ENCODE measurements at regions not wholly inside any gene's neighbourhood (a gene's known extent, or its start where the extent isn't known, plus 50 kb on each side); places are given as distances from the start of the nearest gene placed in this dataset.

DNA sequence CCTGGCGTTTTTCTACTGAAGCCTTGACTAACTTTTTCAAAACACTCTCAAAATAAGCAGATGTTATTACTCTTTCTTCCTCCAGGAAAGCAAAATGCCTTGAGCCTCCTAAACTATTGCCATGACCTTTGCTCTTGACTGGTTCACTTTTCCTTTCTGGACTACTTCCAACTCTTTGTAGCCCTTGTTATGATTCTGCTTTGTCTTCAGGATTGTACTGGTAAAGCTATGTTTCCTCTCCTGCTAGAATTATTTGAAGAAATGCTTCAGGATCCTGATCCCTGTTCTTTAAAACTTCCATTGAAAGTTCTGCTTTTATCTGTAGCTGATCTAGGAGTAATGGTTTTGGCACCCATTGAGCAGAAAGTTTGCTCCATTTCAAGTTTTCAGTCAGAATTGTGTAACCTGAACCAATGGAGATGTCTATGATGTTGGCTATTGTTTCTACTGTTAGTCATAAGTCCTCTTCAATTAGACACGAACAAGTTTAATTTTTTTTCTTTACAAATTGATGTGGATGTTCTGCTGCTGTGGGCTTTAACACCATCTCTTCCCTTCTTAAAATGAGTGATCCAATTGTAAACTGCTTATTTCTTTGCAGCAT lies 1356.4 kb downstream of the EFNA5 start (continued):
- no peak for TF ChIP-seq USF2 (IDR thresholded peaks at IDR 0.05; ENCODE audit: borderline replicate concordance, low read depth, low read length)
- no peak for TF ChIP-seq TAF1 (IDR thresholded peaks at IDR 0.05; ENCODE audit: borderline replicate concordance, low read depth, low read length)
- TF ChIP-seq EZH2phosphoT487 (IDR thresholded peaks at IDR 0.05; ENCODE audit: borderline replicate concordance, low read depth), result no peak
- TF ChIP-seq POLR2AphosphoS5 (IDR thresholded peaks at IDR 0.05; ENCODE audit: low read depth, low read length), result no peak
- TF ChIP-seq PBX3 (IDR thresholded peaks at IDR 0.05), result peak; percentile 60
- TF ChIP-seq NRF1 (IDR thresholded peaks at IDR 0.05; ENCODE audit: low read depth, low read length), result no peak
- TF ChIP-seq SMC3 (IDR thresholded peaks at IDR 0.05; ENCODE audit: low read depth, low read length), result no peak

DNA sequence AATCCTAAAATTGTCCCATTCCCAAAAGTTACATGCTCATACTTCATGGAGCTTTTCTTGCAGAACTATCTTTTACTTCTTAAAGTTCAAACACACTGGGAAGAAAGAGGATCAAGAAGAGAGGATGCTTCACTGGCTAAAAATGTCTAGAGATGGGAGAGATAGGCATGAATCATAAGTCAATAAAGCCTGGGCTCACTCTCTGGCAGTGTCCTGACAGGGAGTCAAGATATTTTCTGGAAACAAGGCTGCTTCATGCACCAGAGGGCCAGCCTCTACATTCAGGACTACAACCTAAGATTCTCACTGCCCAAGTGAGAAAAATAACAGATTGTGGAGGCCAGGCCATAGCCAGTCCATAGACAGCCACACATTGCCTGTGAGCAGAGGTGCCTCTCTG lies 1358.4 kb downstream of the EFNA5 start:
- H2AFZ ChIP-seq (ENCODE audit: low read depth), result peak overlapping the region; percentile 32; the same call in 1 of the 2 replicates
- H3K36me3 ChIP-seq (replicated peaks in 1 of 2; ENCODE audit: control insufficient read depth in 1 of 2, insufficient read depth in 2 of 2, low read length in 1 of 2), result no peaks in the 10 kb centered on the region
- peak overlapping the region in 1 of 2 experiments; percentile 88; a peak in 3 of 4 replicates for H3K27ac ChIP-seq (ENCODE audit: low read depth in 2 of 2, low read length in 1 of 2)
- H3K4me1 ChIP-seq (ENCODE audit: control insufficient read depth in 1 of 2, insufficient read depth in 2 of 2, low read depth in 1 of 2, low read length in 1 of 2), result peaks cover 0 to 4% of the 10 kb centered on the region in 2 experiments
- POLR2A ChIA-PET, result no interaction called here
- no peaks in the 10 kb centered on the region for H3K79me2 ChIP-seq (ENCODE audit: insufficient read depth)
- H3F3A ChIP-seq (replicated peaks; ENCODE audit: insufficient read depth), result peaks cover 17% of the 10 kb centered on the region
- H3K9ac ChIP-seq, result no peak overlapping the region; the same call in 1 of the 2 replicates
- no peak for DNase-seq
- H3K9me2 ChIP-seq, result no peaks in the 10 kb centered on the region
- no peaks in the 10 kb centered on the region for H3K27me3 ChIP-seq (ENCODE audit: insufficient read depth)
- CTCF ChIA-PET, result no interaction called here
- H3K9me3 ChIP-seq, result no peaks in the 10 kb centered on the region
- no peak overlapping the region for H3K4me3 ChIP-seq (ENCODE audit: low read depth in 2 of 2, low read length in 1 of 2)
- peak overlapping the region; percentile 36; the same call in 1 of the 2 replicates for H3K4me2 ChIP-seq
- no peaks in the 10 kb centered on the region for H4K20me1 ChIP-seq (ENCODE audit: insufficient read depth)
- TF ChIP-seq NFIC (IDR thresholded peaks at IDR 0.05; ENCODE audit: borderline replicate concordance) (peak; percentile 86), RFX5 (IDR thresholded peaks at IDR 0.05; ENCODE audit: low read length) (no peak), PBX3 (IDR thresholded peaks at IDR 0.05) (peak; percentile 96), GABPA (IDR thresholded peaks at IDR 0.05; ENCODE audit: low read depth) (no peak), FOXJ3 (CRISPR knock-in tag; IDR thresholded peaks at IDR 0.05) (no peak), FOXM1 (IDR thresholded peaks at IDR 0.05; ENCODE audit: low read depth) (peak; percentile 63; the same call in 1 of the 2 replicates), POLR2AphosphoS5 (IDR thresholded peaks at IDR 0.05; ENCODE audit: low read depth, low read length) (peak; percentile 51; the same call in 1 of the 2 replicates), SIN3A (IDR thresholded peaks at IDR 0.05; ENCODE audit: borderline replicate concordance, low read depth, low read length) (peak; percentile 43; the same call in 1 of the 2 replicates), JUND (IDR thresholded peaks at IDR 0.05) (peak; percentile 99), IRF3 (IDR thresholded peaks at IDR 0.05; ENCODE audit: low read depth, low read length) (no peak), USF1 (IDR thresholded peaks at IDR 0.05; ENCODE audit: borderline replicate concordance, low read depth) (no peak), RXRA (IDR thresholded peaks at IDR 0.05; ENCODE audit: borderline replicate concordance, low read depth) (peak; percentile 86), ELF1 (IDR thresholded peaks at IDR 0.05) (0 out of 2 replicates have a peak, but pooled peaks have one; percentile 16), TCF12 (IDR thresholded peaks at IDR 0.05) (peak; percentile 95), EP300 (IDR thresholded peaks at IDR 0.05; ENCODE audit: borderline replicate concordance in 1 of 2, low read depth in 1 of 2, low read length in 1 of 2) (peak in 1 of 2 experiments; percentile 94; a peak in 2 of 4 replicates), MEF2A (IDR thresholded peaks at IDR 0.05; ENCODE audit: borderline replicate concordance, low read depth) (peak; percentile 85), MAX (IDR thresholded peaks at IDR 0.05; ENCODE audit: low read depth) (peak; percentile 42; the same call in 1 of the 2 replicates), TAF1 (IDR thresholded peaks at IDR 0.05; ENCODE audit: borderline replicate concordance, low read depth, low read length) (no peak), FOSL2 (IDR thresholded peaks at IDR 0.05; ENCODE audit: borderline replicate concordance, low read depth) (peak; percentile 94), TEAD4 (IDR thresholded peaks at IDR 0.05; ENCODE audit: borderline replicate concordance, insufficient read depth) (peak; percentile 82)
- TF ChIP-seq, protein P1, sequence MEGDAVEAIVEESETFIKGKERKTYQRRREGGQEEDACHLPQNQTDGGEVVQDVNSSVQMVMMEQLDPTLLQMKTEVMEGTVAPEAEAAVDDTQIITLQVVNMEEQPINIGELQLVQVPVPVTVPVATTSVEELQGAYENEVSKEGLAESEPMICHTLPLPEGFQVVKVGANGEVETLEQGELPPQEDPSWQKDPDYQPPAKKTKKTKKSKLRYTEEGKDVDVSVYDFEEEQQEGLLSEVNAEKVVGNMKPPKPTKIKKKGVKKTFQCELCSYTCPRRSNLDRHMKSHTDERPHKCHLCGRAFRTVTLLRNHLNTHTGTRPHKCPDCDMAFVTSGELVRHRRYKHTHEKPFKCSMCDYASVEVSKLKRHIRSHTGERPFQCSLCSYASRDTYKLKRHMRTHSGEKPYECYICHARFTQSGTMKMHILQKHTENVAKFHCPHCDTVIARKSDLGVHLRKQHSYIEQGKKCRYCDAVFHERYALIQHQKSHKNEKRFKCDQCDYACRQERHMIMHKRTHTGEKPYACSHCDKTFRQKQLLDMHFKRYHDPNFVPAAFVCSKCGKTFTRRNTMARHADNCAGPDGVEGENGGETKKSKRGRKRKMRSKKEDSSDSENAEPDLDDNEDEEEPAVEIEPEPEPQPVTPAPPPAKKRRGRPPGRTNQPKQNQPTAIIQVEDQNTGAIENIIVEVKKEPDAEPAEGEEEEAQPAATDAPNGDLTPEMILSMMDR (IDR thresholded peaks at IDR 0.05), result no peak
